ENCODE measurements at regions not wholly inside any gene's neighbourhood (a gene's known extent, or its start where the extent isn't known, plus 50 kb on each side); places are given as distances from the start of the nearest gene placed in this dataset.

- TF ChIP-seq, protein P1, sequence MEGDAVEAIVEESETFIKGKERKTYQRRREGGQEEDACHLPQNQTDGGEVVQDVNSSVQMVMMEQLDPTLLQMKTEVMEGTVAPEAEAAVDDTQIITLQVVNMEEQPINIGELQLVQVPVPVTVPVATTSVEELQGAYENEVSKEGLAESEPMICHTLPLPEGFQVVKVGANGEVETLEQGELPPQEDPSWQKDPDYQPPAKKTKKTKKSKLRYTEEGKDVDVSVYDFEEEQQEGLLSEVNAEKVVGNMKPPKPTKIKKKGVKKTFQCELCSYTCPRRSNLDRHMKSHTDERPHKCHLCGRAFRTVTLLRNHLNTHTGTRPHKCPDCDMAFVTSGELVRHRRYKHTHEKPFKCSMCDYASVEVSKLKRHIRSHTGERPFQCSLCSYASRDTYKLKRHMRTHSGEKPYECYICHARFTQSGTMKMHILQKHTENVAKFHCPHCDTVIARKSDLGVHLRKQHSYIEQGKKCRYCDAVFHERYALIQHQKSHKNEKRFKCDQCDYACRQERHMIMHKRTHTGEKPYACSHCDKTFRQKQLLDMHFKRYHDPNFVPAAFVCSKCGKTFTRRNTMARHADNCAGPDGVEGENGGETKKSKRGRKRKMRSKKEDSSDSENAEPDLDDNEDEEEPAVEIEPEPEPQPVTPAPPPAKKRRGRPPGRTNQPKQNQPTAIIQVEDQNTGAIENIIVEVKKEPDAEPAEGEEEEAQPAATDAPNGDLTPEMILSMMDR (IDR thresholded peaks at IDR 0.05; ENCODE audit: insufficient read depth, low read depth, low read length): no peak
- CTCF ChIA-PET: interaction anchor here (1.4 kb wide), 1 partner anchor 352 kb away, joined by 4 read pairs; no protein-coding TSS in a partner anchor
- H3K27me3 ChIP-seq (ENCODE audit: control insufficient read depth, insufficient read depth, low read length): peaks cover 5% of the 10 kb centered on the region; the same call in 1 of the 2 replicates
- no peaks in the 10 kb centered on the region for H3K36me3 ChIP-seq (ENCODE audit: control insufficient read depth, insufficient read depth, low read length)
- no peak for DNase-seq (ENCODE audit: low read depth)
- POLR2A ChIA-PET: interaction anchor here (0.6 kb wide), 1 partner anchor 413 kb away, joined by 3 read pairs; no protein-coding TSS in a partner anchor
- H3K4me3 ChIP-seq (ENCODE audit: low read depth, low read length): no peak overlapping the region
Observed at GRCh38 chr3:5063724-5064123, 58.4 kb upstream of the ARL8B start.

- POLR2A ChIA-PET: no interaction called here
- TF ChIP-seq, protein P1 (IDR thresholded peaks at IDR 0.05; ENCODE audit: insufficient read depth, low read depth, low read length): no peak
- Histone ChIP-seq H3K27me3 (ENCODE audit: control insufficient read depth, insufficient read depth, low read length) (peaks cover 6% of the 10 kb centered on the region; the same call in 1 of the 2 replicates), H3K36me3 (ENCODE audit: control insufficient read depth, insufficient read depth, low read length) (no peaks in the 10 kb centered on the region), H3K4me3 (ENCODE audit: low read depth, low read length) (no peak overlapping the region)
- no peak for DNase-seq (ENCODE audit: low read depth)
- CTCF ChIA-PET: interaction anchor here (0.7 kb wide), 1 partner anchor 11 kb away, joined by 3 read pairs; no protein-coding TSS in a partner anchor
Observed at GRCh38 chr3:5068531-5069050, 53.5 kb upstream of the ARL8B start.

DNA sequence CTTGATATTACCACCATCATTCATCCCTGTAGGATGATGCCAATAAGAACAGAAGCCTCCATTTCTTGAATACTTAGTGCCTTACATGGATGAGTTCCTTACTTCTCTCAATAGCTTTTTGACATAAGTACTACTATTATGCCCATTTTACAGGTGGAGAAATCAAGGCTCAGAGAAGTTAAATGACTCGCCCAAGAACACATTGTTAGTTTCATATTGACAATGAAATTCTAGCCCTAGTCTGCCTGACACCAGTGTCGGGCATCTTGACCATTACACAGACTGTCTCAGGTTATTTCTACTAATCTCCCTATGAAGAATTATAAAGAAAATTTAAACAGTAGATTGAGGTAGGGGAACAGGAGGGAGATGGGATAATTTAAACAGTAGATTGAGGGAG is 52.5 kb upstream of the ARL8B start:
- CTCF ChIA-PET: interaction anchor here (0.7 kb wide), 1 partner anchor 360 kb away, joined by 3 read pairs; no protein-coding TSS in a partner anchor

GRCh38 chr3:5071061-5071460 is 51.0 kb upstream of the ARL8B start:
- TF ChIP-seq, protein P1 (IDR thresholded peaks at IDR 0.05; ENCODE audit: insufficient read depth, low read depth, low read length): no peak
- Histone ChIP-seq H3K36me3 (ENCODE audit: control insufficient read depth, insufficient read depth, low read length) (no peaks in the 10 kb centered on the region), H3K27me3 (ENCODE audit: control insufficient read depth, insufficient read depth, low read length) (peaks cover 4% of the 10 kb centered on the region; the same call in 1 of the 2 replicates), H3K4me3 (ENCODE audit: low read depth, low read length) (no peak overlapping the region)
- POLR2A ChIA-PET: no interaction called here
- CTCF ChIA-PET: interaction anchor here (1.2 to 1.5 kb wide), 2 partner anchors 10 to 438 kb away, joined by 4 to 5 read pairs; no protein-coding TSS in a partner anchor
- peak; percentile 20 for DNase-seq (ENCODE audit: low read depth)

More for the DNA sequence above, 52.5 kb upstream of the ARL8B start:
- H3K36me3 ChIP-seq (ENCODE audit: control insufficient read depth, insufficient read depth, low read length): no peaks in the 10 kb centered on the region
- TF ChIP-seq, protein P1 (IDR thresholded peaks at IDR 0.05; ENCODE audit: insufficient read depth, low read depth, low read length): no peak
- H3K27me3 ChIP-seq (ENCODE audit: control insufficient read depth, insufficient read depth, low read length): peaks cover 7% of the 10 kb centered on the region; the same call in 1 of the 2 replicates
- DNase-seq (ENCODE audit: low read depth): no peak
- POLR2A ChIA-PET: no interaction called here
- H3K4me3 ChIP-seq (ENCODE audit: low read depth, low read length): no peak overlapping the region

GRCh38 chr3:5072100-5072816 is 49.8 kb upstream of the ARL8B start:
- H3K4me3 ChIP-seq (ENCODE audit: low read depth, low read length): no peak overlapping the region
- ChIA-PET CTCF (interaction anchor here (0.6 to 1.5 kb wide), 3 partner anchors 8 to 439 kb away, joined by 3 to 5 read pairs (median 4); no protein-coding TSS in a partner anchor), POLR2A (no interaction called here)
- DNase-seq (ENCODE audit: low read depth): no peak
- H3K36me3 ChIP-seq (ENCODE audit: control insufficient read depth, insufficient read depth, low read length): no peaks in the 10 kb centered on the region
- H3K27me3 ChIP-seq (ENCODE audit: control insufficient read depth, insufficient read depth, low read length): peaks cover 3% of the 10 kb centered on the region; the same call in 1 of the 2 replicates
- TF ChIP-seq, protein P1 (IDR thresholded peaks at IDR 0.05; ENCODE audit: insufficient read depth, low read depth, low read length): no peak
